Skeletal muscle cell (primary cell): ENCODE measurements at regions not wholly inside any gene's neighbourhood (a gene's known extent, or its start where the extent isn't known, plus 50 kb on each side); places are given as distances from the start of the nearest gene placed in this dataset.

ENCODE experiments used
- DNase-seq: peaks from one replicate; pipeline ENCODE4 v3.0.0-alpha.2; 2010; ENCODE audit warnings: low read depth
- H3K4me3 ChIP-seq: 2 replicates; pipeline ENCODE4 v1.5.1; 2011; ENCODE audit warnings: low read depth, mild to moderate bottlenecking, control low read depth, low read length, moderate library complexity

DNA sequence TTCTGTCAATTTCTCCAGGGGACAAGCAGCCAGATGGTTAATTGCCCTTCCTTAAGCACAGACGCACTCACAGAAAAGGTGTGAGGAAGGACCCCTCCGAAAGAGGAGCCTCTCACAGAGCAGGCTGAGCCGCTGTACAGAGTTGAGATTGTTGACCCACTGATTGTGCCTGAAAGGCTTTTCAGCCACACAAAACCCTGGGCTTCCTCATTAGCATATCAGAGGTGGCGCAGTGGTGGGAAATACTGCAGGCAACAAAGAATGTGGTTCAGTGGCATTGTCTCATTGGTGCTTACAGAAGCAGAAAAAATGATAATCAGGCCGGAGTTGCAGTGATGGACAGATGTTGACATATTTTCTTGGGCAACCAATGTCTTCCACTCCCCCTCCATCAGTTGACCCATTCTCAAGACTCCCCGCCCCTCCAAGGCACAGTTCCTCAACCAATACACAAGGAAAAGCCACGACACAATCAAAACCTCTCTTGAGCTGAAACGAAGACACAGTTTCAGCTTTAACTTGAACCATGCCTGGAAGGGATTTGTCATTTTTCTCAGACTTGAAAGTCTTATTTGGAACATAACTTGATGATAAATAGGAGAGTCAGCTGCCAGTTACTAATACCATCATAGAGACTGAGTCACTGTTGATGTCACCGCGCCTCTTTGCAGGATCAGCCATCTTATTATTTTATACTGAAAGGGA is 53.1 kb downstream of the ATXN3L start:
- no peak overlapping the region for H3K4me3 ChIP-seq
- DNase-seq, result no peak

DNA sequence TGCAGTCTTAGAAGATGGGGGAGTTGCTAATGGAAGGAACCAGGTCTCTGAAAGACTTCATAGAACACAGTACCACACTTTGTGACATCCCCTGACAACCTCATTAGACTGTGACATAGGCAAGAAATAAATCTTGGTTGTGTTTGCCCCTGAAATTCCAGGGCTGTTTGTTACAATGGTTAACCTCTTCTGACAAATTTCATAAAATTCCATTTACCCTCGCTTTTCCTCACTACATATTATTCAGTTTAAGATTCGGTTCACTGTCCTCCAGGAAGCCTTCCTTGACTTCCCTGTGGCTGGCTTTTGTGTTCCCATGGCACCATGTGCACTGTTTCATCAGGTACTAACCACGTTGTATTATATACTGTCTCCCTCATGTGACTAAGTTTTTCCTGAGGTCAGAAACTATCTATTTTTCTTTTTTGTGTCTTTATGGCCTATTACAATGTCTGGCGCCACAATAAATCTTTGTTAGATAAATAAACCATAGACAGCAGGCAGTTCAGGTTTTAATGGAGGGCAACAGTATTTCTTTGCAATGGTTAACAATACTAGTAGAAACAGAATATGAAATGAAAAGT is 54.2 kb downstream of the ATXN3L start:
- no peak overlapping the region for H3K4me3 ChIP-seq
- no peak for DNase-seq

DNA sequence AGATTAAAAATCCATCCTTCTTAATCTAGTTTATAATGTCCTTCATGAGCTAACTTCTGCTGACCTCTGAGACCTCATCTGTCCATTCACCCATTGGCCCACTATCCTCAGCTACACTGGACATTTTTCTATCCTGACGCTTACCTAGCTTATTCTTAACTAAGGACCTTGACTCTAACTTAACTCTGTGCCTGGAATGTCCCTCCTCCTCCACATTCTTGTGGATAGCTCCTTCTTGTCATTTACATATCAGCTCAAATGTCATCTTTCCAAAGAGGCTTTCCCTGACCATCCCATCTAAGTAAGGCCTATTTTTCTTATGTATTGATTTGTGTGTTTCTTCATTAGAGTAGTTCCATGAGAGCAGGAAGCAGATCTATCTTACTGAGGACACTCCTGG is 54.7 kb downstream of the ATXN3L start:
- no peak for DNase-seq
- no peak overlapping the region for H3K4me3 ChIP-seq

DNA sequence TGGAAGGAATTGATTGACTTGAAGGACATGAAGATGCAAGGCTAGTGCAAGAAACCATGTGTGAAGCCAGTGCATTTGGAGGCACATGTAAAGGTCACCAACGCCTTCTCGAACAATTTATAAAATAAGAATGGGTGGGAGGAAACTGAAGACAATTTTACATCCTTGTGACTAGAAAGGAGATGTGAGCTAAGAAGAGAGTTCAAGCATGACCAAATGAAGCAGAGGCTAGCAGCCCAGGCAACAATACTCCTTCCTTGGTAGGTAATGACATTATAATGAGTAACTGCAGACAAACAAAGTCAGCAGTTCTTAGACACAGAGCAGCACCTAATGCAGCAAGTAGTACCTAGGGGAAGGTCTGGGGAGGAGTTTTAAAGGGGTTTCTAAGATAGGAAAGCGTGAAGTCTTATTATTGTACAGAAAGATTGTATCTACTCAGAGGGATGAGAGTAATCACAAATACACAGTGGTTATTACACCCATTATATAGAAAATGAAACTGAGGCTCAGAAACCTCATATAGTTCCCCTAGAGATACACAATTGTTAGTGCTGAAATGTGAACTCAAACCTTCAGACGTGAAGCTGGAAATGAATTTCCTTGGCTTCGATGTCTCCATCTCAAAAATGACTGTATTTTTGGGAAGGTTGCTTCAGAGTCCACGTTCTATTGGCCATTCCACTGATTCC is 56.1 kb downstream of the ATXN3L start:
- H3K4me3 ChIP-seq, result no peak overlapping the region

DNA sequence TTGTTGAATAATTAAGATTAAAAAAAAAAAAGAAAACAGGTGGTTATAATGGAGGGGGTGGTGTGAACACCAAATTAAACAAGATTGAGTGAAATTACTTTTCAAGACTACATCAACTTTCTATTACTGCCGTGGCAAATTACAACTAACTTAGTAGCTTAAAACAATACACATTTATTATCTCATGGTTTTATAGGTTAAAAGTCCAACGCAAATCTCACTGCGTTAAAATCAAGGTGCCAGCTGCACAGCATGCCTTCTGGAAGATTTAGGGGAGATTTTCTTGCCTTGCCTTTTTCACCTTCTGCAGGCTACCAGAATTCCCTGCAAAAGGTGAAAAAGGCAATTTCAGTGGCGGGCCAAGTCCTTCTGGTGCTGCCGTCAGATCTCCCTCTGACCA is 58.5 kb downstream of the ATXN3L start:
- H3K4me3 ChIP-seq, result no peak overlapping the region
- DNase-seq, result no peak

More for the DNA sequence above, 56.1 kb downstream of the ATXN3L start:
- no peak for DNase-seq

DNA sequence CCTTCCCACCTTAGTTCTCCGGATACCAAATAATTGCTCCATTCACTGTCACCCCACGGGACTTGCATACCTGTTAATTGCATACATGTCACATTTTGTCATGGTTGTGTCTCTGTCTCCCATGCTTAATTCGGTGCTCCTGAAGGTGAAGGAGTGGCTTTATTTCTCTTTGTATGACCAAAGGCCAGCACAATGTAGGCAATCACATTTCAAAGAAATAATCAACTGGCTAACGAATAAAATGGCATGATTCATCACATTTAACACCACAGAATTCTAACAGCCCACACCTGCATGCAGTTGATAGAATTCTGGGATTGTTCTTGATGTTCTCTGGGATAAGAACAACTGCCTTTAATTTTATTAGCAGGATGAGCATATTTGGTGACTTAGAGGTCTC is 59.3 kb downstream of the ATXN3L start:
- H3K4me3 ChIP-seq, result no peak overlapping the region

DNA sequence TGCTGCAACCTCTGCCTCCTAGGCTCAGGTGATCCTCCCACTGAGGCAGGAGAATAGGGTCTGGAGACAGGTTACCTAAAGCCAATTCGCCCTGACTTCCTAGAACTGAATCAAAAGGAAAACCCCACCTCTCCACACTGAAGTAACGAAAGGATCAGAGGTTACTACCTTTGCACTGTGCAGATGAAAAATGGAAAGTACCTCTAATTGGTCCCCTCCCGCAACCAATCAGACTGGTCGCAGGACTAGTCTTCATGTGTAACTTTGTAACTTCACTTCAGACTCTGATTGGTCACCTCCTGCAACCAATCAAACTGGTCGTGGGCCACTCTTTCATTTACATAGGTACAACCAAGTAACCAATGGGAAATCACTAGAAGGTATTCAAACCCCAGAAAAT is 61.1 kb downstream of the ATXN3L start:
- DNase-seq, result no peak
- H3K4me3 ChIP-seq, result no peak overlapping the region

More for the DNA sequence above, 59.3 kb downstream of the ATXN3L start:
- DNase-seq, result no peak

DNA sequence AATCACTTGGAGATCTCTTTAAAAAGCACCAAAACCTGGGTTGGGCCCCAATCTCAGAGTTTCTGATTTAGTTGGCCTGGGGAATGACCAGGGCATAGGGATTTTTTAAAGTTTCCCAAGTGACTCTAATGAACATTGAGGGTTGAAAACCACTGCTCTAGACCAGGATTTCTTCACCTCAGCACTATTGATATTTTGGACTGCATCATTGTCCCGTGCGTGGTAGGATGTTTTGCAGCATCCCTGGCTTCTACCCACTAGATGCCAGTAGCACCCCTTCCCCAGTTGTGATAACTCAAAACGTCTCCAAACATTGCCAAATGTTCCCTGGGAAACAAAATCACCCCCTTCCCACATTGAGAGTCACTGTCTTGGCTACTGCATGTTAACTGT is 61.8 kb downstream of the ATXN3L start:
- no peak overlapping the region for H3K4me3 ChIP-seq
- no peak for DNase-seq

DNA sequence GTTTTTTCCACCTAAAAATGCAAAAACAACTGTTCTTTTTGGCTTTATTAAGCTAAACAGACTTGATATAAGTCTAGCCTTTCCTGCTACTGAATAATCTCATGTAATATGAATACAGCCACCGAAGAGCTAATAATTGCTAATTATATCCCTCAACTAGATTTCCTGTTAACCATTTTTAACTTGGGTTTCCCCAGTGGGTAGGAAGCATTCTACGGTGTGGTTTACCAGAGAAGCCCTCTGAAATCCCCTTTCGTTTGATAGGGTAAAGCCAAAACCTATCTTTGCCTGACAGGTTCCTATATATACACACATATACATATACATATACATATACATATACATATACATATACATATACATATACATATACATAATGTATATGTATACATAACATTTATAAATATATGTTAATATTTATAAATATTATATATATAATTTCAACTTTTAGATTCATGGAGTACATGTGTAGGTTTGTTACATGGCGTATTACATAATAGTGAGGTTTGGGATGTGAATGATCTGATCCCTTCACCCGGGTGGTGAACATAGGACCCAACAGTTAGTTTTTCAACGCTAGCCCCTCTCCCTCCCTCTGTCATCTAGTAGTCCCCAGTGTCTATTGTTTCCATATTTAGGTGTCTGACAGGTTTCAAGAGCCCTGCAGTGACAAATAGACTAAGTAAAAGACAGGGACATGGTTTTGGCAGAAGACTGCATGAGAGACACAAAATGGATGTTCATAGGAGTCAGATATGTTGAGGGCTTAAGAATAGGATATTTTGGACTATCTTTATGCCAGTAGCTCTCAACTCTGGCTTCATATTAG is 62.4 kb downstream of the ATXN3L start:
- H3K4me3 ChIP-seq, result no peak overlapping the region
- no peak for DNase-seq

DNA sequence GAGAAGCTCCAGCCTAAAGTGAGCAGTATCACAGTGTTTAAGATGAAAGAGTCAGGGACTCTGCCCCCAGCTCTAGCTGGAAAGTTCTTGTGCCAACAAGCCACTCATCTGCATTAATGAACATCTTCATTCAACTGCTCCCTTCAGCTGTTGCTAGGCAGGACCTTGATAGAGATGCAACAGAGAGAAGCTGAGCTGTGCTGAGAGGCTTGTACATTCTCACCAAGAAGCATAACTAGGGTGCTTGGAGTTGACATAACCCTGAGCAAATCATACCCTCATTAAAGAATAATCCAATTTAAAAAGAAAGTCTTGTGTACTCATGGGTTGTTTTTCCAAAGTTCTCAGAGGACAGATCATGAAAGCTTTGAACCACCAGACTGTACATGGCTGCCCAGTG is 63.2 kb downstream of the ATXN3L start:
- DNase-seq, result no peak
- no peak overlapping the region for H3K4me3 ChIP-seq

DNA sequence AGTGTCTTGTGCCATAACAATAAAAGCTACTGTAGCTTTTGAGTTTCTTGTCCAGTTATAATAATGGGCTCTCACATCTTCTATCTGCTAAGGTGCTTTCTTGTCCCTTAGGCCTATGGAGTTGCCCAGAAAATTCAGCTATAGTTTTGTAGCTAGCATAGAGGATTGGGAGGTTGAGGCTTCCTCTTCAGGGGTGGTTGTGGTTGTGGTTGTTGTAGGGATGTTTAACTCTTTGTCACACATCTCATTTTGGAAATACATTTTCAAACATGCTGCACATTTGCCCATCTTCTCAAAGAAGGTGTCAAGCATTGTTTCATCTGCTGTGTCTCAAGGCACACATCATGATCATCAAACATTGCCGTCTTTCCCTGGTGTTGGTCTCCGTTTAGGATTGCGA is 65.0 kb downstream of the ATXN3L start:
- H3K4me3 ChIP-seq, result no peak overlapping the region
- no peak for DNase-seq

DNA sequence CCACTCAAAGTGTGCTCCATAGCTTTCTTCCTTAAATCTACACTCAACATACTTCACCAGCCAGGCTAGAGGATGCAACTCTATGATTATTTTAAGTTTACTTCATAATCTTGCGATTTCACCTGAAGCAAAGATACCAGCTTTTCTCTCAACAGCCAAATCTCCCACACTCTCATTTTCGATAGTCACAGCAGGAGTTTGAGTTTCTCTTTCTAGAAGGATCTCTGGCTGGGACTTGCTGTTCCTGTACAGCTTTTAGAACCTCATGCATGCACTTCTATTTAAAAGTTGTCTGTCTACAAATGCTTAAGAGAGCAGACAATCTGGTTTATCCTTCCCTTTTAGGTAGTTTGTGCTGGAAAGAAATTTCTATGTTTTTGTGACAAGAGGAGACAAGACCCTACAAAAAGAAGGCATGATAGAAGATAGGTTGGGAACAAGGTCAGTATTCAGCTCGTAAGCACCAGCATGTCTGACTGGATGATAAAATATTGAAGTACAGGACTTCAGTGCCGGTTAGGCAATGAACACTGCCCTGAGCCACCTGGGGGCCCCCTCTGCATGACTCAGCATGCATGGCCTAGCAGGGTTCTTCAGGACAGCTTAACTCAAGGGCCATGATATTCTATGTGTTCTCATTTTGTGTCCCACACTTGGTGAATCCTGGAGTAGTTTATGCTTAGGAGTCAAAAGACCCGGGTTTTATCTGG is 65.6 kb downstream of the ATXN3L start:
- no peak for DNase-seq
- no peak overlapping the region for H3K4me3 ChIP-seq

DNA sequence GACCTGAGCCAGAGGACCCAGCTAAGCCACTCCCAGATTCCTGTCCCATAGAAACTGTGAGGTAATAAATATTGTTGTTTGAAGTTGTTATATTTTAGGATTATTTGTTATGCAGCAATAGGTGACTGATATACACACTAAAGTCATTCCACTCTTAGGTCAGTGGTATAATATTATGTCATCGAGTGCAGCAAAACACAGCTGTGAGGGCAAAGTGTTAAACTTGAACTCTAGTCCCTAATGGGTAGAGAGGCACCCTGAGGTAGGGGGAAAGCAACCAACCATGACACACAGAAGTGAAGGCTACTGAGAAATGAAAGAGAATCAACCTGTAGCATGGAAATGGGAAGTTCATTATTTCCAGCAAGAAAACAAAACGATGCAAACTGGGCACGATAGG is 66.6 kb downstream of the ATXN3L start:
- no peak overlapping the region for H3K4me3 ChIP-seq
- DNase-seq, result no peak

DNA sequence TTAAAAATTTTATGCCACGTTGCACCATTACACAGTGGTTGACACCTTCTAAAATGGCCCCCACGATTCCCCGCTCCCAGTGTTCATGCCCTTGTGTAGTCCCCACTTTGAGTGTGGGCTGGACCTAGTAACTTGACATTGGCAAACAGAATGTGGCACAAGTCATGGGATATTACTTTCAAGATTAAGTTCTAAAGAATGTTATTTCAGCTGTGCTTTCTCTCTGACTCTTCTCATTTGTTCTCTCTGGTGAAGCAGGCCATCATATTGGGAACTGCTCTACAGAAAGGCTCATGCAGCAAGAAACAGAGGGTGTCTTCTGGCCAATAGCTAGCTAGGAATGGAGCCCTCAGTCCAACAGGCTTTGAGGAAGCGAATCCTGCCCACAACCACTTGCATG is 67.1 kb downstream of the ATXN3L start:
- no peak overlapping the region for H3K4me3 ChIP-seq
- no peak for DNase-seq

DNA sequence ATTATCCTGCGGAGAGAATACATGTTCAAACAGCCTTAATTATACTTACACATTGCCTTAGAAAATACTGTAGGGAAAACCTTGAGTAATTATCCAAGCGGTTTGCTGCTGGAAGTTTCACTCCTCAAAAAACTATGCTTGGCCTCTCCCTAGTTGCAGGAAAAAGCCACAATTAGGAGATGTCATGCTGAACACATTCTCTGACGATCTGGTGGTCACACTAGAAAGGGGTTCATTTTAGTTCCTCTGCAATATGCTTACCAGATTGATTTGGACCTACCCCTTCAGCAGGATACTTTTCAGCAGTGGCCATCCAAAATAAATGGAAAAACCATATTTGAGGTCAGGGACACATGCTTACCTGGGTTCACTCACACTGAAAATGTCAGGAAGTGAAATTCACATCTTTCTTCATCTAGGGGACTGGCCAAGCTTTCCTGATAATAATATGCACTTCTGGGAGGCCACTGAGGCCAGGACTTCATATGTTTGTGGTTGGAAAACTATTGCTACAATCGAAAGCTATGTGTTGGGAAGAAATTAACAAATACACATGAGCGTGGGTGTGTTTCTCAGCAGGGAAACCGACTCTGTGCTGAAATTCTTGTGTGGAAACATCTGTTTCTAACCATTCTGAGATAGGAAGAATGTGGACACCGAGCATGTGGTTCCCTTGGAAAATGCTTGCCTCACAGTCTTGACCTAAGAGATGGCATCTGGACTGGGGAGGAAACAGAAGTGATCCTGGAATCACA is 68.8 kb downstream of the ATXN3L start:
- peak; percentile 89 for DNase-seq
- H3K4me3 ChIP-seq, result no peak overlapping the region

DNA sequence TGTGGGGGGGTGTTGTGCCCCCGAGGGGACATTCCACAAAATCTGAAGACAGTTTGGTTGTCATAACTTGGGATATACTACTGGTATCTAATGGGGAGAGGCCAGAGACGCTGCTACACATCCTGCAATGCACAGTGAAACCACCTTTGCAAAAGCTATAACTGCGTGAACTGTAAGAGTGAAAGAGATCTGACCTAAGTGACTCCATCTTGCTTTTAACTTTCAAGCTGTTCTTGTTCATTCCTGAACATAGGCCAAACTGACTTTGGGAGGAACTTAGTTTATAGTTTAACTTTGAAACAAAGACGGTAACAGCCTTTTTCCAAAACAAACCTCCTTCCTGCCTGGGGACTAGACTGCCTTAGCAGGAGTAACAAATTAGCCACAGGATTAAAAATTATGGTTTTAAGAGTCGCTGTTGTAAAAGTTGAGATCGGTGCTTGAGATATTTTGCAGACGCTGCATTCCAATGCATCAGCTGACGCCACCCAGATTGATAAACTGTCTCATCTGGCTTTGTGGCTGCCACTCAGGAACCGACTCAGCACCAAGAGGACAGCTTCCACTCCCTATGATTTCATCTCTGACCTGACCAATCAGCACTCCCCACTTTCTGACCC is 70.9 kb downstream of the ATXN3L start:
- no peak overlapping the region for H3K4me3 ChIP-seq
- no peak for DNase-seq

DNA sequence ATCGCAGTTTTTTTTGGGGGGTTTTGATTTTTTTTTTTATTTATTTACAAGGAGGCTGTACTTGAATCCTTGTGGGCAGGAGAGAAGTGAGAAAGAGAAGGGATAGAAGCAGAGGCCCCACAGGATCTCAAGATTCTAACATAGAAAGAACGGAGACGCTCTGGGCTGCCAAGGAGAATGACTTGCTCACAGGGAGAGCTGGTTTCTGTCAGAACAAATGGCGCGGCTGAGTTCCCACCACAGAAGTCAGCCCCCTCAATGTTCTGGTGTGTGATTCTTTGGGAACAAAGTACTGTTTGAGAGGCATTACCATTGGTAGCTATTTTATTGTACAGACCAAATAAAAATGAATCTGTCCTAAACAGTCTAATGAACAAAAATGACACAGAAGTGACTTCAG is 80.6 kb downstream of the ATXN3L start:
- H3K4me3 ChIP-seq, result no peak overlapping the region

DNA sequence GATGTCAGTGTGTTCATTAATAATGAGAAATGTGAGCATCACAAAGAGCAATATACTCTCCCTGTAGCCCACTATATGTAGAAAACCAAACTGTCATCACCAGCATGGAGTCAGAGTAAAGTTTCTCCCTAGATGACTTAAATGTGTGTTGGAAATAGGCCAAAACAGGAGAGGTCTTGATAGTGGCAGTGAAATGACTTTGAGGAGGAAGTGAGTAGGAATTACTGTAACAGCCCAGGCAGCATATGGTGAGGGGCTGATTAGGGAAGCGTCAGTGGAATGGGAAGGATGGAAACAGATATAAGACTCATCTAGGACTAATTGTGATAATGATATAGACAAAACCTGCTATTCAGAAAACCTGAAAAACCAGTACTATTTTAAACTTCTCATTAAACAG is 83.9 kb downstream of the ATXN3L start:
- no peak overlapping the region for H3K4me3 ChIP-seq
- no peak for DNase-seq

More for the DNA sequence above, 80.6 kb downstream of the ATXN3L start:
- DNase-seq, result no peak
